ENCODE measurements at regions not wholly inside any gene's neighbourhood (a gene's known extent, or its start where the extent isn't known, plus 50 kb on each side); places are given as distances from the start of the nearest gene placed in this dataset.

GRCh38 chr20:7695051-7695495 is 245.2 kb downstream of the HAO1 start (continued):
- no peak for TF ChIP-seq PPARA (CRISPR knock-in tag; IDR thresholded peaks at IDR 0.05; ENCODE audit: borderline replicate concordance)
- no peak for TF ChIP-seq PATZ1 (CRISPR knock-in tag; IDR thresholded peaks at IDR 0.05; ENCODE audit: borderline replicate concordance)
- no peak for TF ChIP-seq RARB (CRISPR knock-in tag; IDR thresholded peaks at IDR 0.05)

- ATAC-seq: no peak
- TF ChIP-seq OSR1 (CRISPR knock-in tag; IDR thresholded peaks at IDR 0.05) (no peak), TOX (CRISPR knock-in tag; IDR thresholded peaks at IDR 0.05; ENCODE audit: borderline replicate concordance) (no peak), CSRNP3 (CRISPR knock-in tag; IDR thresholded peaks at IDR 0.05) (no peak), ZC3H10 (CRISPR knock-in tag; IDR thresholded peaks at IDR 0.05) (no peak), ZFP3 (CRISPR knock-in tag; IDR thresholded peaks at IDR 0.05) (no peak), POU6F1 (CRISPR knock-in tag; IDR thresholded peaks at IDR 0.05; ENCODE audit: borderline replicate concordance, low read depth) (no peak), TCF4 (CRISPR knock-in tag; IDR thresholded peaks at IDR 0.05; ENCODE audit: borderline replicate concordance) (no peak), ZFP30 (CRISPR knock-in tag; IDR thresholded peaks at IDR 0.05) (no peak), ZNF565 (CRISPR knock-in tag; conservative IDR thresholded peaks at IDR 0.05; ENCODE audit: low read depth) (no peak), GLIS3 (CRISPR knock-in tag; IDR thresholded peaks at IDR 0.05) (no peak), PPARA (CRISPR knock-in tag; IDR thresholded peaks at IDR 0.05; ENCODE audit: borderline replicate concordance) (no peak), ISL1 (CRISPR knock-in tag; IDR thresholded peaks at IDR 0.05) (no peak)
These were observed 244.6 kb downstream of the HAO1 start for GRCh38 chr20:7695635-7696034.

- ATAC-seq: no peak
- TF ChIP-seq TSHZ2 (CRISPR knock-in tag; IDR thresholded peaks at IDR 0.05): no peak
These were observed 243.9 kb downstream of the HAO1 start for GRCh38 chr20:7696311-7696710.

GRCh38 chr20:7702141-7702540 is 238.1 kb downstream of the HAO1 start:
- TF ChIP-seq ZNF565 (CRISPR knock-in tag; conservative IDR thresholded peaks at IDR 0.05; ENCODE audit: low read depth) (no peak), OSR1 (CRISPR knock-in tag; IDR thresholded peaks at IDR 0.05) (no peak), ESRRG (CRISPR knock-in tag; IDR thresholded peaks at IDR 0.05) (no peak), PPARA (CRISPR knock-in tag; IDR thresholded peaks at IDR 0.05; ENCODE audit: borderline replicate concordance) (no peak), GLIS3 (CRISPR knock-in tag; IDR thresholded peaks at IDR 0.05) (no peak), ZNF70 (CRISPR knock-in tag; IDR thresholded peaks at IDR 0.05) (no peak), POU6F1 (CRISPR knock-in tag; IDR thresholded peaks at IDR 0.05; ENCODE audit: borderline replicate concordance, low read depth) (no peak), SNAI2 (CRISPR knock-in tag; IDR thresholded peaks at IDR 0.05) (no peak), RARB (CRISPR knock-in tag; IDR thresholded peaks at IDR 0.05) (no peak)
- no peak for ATAC-seq

Measured in SK-N-SH treated with all-trans-retinoic acid at 6 μM for 48 hours (cell line).